Loucy (cell line): ENCODE measurements at regions not wholly inside any gene's neighbourhood (a gene's known extent, or its start where the extent isn't known, plus 50 kb on each side); places are given as distances from the start of the nearest gene placed in this dataset.

Experiments
- H2AFZ ChIP-seq: fragments of 200-600 bp; sonication (generic); 2 replicates; pipeline ENCODE4 v1.6.0; 2016; ENCODE audit warnings: antibody characterized with exemption, mild to moderate bottlenecking, low read length, moderate library complexity
- H3F3A ChIP-seq: fragments of 200-600 bp; 2 replicates; pipeline ENCODE4 v1.6.0; 2016; ENCODE audit warnings: antibody characterized with exemption, low read depth, mild to moderate bottlenecking
- H3K27me3 ChIP-seq: fragments of 200-600 bp; sonication (generic); 2 replicates; pipeline ENCODE4 v1.6.1; 2014; ENCODE audit warnings: low read length, mild to moderate bottlenecking; ENCODE audit not compliant: insufficient read depth, poor library complexity, severe bottlenecking
- H3K36me3 ChIP-seq: fragments of 200-600 bp; sonication (generic); 2 replicates; pipeline ENCODE4 v1.6.1; 2016; ENCODE audit warnings: low read length; ENCODE audit not compliant: insufficient read depth
- H3K4me1 ChIP-seq: fragments of 200-600 bp; sonication (generic); 2 replicates; pipeline ENCODE4 v1.5.1; 2014; ENCODE audit warnings: low read length, mild to moderate bottlenecking; ENCODE audit not compliant: insufficient read depth, poor library complexity, severe bottlenecking
- H3K4me2 ChIP-seq: fragments of 200-600 bp; sonication (generic); 2 replicates; pipeline ENCODE4 v1.6.0; 2014; ENCODE audit warnings: antibody characterized with exemption, low read length, low read depth, mild to moderate bottlenecking; ENCODE audit not compliant: poor library complexity, severe bottlenecking
- H3K4me3 ChIP-seq: fragments of 200-600 bp; sonication (generic); 2 replicates; pipeline ENCODE4 v1.5.1; 2014; ENCODE audit warnings: low read length, mild to moderate bottlenecking, mixed read lengths; ENCODE audit not compliant: poor library complexity, severe bottlenecking
- H3K79me2 ChIP-seq: fragments of 200-600 bp; sonication (generic); 2 replicates; pipeline ENCODE4 v1.6.1; 2014; ENCODE audit warnings: low read length; ENCODE audit not compliant: insufficient read depth
- H3K9ac ChIP-seq: fragments of 200-600 bp; sonication (generic); 2 replicates; pipeline ENCODE4 v1.6.0; 2014; ENCODE audit warnings: mild to moderate bottlenecking, low read depth, low read length, moderate library complexity; ENCODE audit not compliant: poor library complexity, severe bottlenecking
- H3K9me2 ChIP-seq: fragments of 200-600 bp; sonication (generic); replicated peaks from 2 replicates; pipeline ENCODE4 v1.6.1; 2016; ENCODE audit warnings: low read depth, low read length, mixed read lengths
- H3K9me3 ChIP-seq: fragments of 200-600 bp; sonication (generic); 2 replicates; pipeline ENCODE4 v1.6.1; 2014; ENCODE audit warnings: mild to moderate bottlenecking, antibody characterized with exemption, low read length, low read depth; ENCODE audit not compliant: insufficient read depth
- H4K20me1 ChIP-seq: fragments of 200-600 bp; sonication (generic); 2 replicates; pipeline ENCODE4 v1.6.0; 2014; ENCODE audit warnings: antibody characterized with exemption, low read length, mild to moderate bottlenecking; ENCODE audit not compliant: insufficient read depth, poor library complexity, severe bottlenecking
- EZH2phosphoT487 ChIP-seq: fragments of 200-600 bp; IDR thresholded peaks from 2 replicates; pipeline ENCODE4 v1.6.1; 2018; ENCODE audit warnings: antibody characterized with exemption, mild to moderate bottlenecking, moderate library complexity, borderline replicate concordance
- TF ChIP-seq, protein P1 (sequence below): fragments of 200-600 bp; sonication (generic); conservative IDR thresholded peaks from 2 replicates; pipeline ENCODE4 v1.5.1; 2014; ENCODE audit warnings: mild to moderate bottlenecking, antibody characterized with exemption, low read length

DNA sequence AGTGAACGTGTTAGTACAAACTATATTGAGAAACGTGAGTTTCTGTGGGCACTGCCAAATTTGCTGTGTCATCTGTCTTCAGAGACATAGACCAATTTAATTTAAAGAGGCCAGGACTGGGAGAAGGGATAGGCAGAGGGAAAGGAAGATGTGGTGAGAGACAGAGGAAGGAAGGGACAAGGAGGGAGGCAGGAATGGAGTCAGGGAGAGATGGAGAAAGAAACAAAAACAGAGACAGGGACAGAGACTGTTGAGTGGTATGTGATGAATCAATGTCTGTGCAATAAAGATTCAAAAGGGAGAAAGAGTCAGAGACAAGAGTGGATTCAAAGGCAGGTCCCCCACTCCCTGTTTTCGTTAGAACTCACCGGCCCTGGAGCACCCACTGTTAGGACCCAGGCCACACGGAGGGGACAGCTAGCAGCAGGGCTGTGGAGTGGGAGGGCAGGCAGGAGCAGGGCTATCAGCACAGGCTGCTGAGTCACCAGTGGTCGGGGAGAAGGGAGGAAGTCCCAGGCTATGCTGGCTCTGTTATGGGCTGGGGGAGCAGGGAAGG lies 51.6 kb upstream of the CHD6 start:
- TF ChIP-seq, protein P1, sequence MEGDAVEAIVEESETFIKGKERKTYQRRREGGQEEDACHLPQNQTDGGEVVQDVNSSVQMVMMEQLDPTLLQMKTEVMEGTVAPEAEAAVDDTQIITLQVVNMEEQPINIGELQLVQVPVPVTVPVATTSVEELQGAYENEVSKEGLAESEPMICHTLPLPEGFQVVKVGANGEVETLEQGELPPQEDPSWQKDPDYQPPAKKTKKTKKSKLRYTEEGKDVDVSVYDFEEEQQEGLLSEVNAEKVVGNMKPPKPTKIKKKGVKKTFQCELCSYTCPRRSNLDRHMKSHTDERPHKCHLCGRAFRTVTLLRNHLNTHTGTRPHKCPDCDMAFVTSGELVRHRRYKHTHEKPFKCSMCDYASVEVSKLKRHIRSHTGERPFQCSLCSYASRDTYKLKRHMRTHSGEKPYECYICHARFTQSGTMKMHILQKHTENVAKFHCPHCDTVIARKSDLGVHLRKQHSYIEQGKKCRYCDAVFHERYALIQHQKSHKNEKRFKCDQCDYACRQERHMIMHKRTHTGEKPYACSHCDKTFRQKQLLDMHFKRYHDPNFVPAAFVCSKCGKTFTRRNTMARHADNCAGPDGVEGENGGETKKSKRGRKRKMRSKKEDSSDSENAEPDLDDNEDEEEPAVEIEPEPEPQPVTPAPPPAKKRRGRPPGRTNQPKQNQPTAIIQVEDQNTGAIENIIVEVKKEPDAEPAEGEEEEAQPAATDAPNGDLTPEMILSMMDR: no peak
- no peak for TF ChIP-seq EZH2phosphoT487
- Histone ChIP-seq H3K9me3 (no peaks in the 10 kb centered on the region), H3K79me2 (no peaks in the 10 kb centered on the region), H4K20me1 (no peaks in the 10 kb centered on the region), H3K27me3 (no peaks in the 10 kb centered on the region), H3F3A (no peaks in the 10 kb centered on the region), H3K4me2 (no peak overlapping the region), H2AFZ (no peak overlapping the region), H3K36me3 (no peaks in the 10 kb centered on the region), H3K4me1 (no peaks in the 10 kb centered on the region), H3K9me2 (no peaks in the 10 kb centered on the region), H3K9ac (no peak overlapping the region), H3K4me3 (no peak overlapping the region)

DNA sequence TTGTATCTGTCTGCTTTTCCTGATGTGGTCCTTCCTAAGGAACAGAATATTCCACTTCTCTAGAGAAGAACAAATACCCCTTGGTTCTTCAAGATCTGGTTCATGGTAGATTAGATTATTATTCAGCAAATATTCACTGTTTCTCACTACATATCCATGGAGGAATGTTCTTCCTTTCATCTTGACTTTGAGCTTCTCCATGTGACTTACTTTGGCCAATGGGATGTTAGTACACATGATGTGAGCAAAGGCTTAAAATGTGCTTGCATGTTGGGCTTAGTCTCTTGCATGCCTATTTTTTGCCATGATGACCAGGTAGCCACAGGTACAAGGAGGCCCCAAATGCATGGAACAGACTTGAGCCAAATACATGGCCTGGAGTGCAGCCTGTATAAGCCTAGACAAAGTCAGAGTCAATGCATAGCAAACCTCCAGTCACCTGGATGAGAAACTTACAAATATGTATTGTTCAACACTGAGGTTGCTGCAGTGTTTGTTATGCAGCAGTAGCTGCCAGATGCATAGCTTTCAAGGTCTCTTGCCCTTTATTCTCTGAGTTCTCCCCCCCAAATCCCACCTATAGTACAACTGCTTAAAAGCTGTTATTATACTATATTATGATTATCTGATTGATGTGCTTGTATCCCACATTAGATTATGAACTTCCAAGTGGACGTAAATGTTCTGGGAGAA lies 50.0 kb upstream of the CHD6 start:
- Histone ChIP-seq H3K36me3 (no peaks in the 10 kb centered on the region), H3K9ac (no peak overlapping the region), H3K4me1 (no peaks in the 10 kb centered on the region), H3K27me3 (no peaks in the 10 kb centered on the region), H3K79me2 (no peaks in the 10 kb centered on the region), H3K4me3 (no peak overlapping the region), H4K20me1 (no peaks in the 10 kb centered on the region), H2AFZ (no peak overlapping the region), H3K4me2 (no peak overlapping the region), H3K9me2 (no peaks in the 10 kb centered on the region), H3F3A (no peaks in the 10 kb centered on the region), H3K9me3 (no peaks in the 10 kb centered on the region)
- TF ChIP-seq, protein P1: no peak
- TF ChIP-seq EZH2phosphoT487: no peak
